NCI-H1092 treated with DMSO at 0.1 percent for 48 hours (cell line): ENCODE measurements at regions not wholly inside any gene's neighbourhood (a gene's known extent, or its start where the extent isn't known, plus 50 kb on each side); places are given as distances from the start of the nearest gene placed in this dataset.

Source experiments
- DNase-seq: peaks from one replicate; lab custom pipeline; 2025; lab: John Stamatoyannopoulos, UW

DNA sequence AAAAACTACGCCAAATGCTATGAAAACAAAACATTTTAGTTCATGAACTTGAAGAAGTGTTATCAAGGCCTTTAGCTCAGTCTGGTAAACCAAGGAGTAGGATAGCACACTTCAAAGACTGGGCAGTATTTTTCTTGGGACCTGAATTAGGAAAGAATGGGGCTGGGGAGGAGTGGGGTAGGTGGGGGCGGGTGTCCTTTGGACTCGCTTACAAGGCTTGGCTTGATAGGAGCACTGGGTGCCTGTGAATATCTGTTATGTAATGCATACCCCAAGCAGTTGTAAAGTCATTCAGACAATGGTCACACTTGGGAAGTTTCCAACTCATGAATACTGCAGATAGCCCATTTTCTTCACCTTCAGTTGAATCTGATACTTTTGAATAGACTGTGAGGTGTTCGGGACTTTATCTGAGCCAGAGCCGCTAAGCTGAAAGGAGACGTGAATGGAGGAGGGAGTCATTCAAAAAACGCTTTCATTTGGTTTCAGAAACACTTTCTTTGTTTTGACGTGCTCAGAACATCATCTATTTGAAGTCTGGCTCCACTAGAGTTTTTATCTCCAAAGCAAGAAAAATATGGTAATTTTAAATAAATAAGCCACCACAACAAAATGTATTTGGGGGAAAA, 70.1 kb upstream of the FAM204A start:
- no peak for DNase-seq

DNA sequence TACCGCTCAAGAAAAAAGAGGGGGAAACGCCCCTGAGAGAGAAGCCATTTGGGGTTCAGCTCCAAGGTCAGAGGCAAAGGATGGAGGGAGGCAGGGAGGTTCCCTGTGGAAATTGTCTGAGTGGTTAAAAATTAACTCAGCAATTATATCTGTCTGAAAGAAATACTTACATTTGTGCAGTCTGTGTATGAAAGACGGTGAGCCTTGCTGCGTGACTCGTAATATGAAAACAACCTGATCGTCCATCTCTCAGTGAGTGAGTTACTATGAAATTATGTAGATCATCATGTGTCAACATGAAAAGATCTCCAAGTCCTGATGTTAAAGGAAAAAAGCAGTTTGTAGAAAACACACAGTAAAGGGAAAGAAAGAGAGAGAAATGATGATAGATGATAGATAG, 67.2 kb upstream of the FAM204A start:
- DNase-seq = no peak

DNA sequence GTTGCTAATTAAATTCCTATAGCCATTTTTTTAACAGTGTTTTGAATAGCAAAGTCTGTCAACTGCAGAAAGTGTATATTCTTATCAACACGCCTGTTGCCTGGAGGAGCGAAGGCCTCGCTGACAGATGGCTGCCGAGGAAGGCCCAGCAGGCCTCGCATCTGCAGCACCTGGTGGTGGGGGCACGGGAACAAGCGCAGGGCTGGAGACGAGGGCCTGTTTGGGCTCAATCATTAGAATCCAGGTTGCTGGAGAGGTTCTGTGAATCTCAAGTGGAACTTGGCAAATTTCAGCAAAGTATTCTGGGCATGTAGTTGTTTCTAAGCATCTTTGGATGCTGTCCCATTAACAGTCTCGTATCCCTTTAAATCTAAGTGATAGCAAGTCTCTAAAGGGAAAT, 66.1 kb upstream of the FAM204A start:
- no peak for DNase-seq

GRCh38 chr10:118407777-118408176, 65.7 kb upstream of the FAM204A start:
- no peak for DNase-seq

- DNase-seq = no peak
Measured at GRCh38 chr10:118407026-118407425, 64.9 kb upstream of the FAM204A start.

GRCh38 chr10:118405928-118406327, 63.8 kb upstream of the FAM204A start:
- DNase-seq = no peak

DNA sequence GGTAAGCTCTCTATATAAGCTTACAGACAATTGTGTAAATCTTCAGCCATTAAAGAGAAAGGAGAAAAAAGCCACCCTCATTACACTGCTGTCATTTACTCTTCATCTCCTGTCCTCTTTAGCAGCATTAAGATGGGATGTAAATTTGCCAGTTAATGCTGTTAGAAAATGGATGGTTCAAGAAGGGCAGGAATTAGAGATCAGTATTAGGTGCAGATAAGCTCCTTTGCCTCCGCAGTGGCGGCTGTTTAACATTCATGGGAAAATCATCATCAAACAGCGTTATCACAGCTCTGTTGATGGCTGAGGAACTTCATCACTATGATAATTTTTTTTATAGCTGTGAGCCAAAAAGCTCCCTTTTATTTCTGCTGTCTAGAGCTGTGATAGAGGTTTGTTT, 61.8 kb upstream of the FAM204A start:
- no peak for DNase-seq

- DNase-seq = no peak
Measured at GRCh38 chr10:118401708-118402193, 59.6 kb upstream of the FAM204A start.

GRCh38 chr10:118397391-118397790, 55.3 kb upstream of the FAM204A start:
- DNase-seq = no peak

GRCh38 chr10:118395947-118396346, 53.8 kb upstream of the FAM204A start:
- no peak for DNase-seq

- no peak for DNase-seq
Measured at GRCh38 chr10:118394301-118395200, 52.4 kb upstream of the FAM204A start.

DNA sequence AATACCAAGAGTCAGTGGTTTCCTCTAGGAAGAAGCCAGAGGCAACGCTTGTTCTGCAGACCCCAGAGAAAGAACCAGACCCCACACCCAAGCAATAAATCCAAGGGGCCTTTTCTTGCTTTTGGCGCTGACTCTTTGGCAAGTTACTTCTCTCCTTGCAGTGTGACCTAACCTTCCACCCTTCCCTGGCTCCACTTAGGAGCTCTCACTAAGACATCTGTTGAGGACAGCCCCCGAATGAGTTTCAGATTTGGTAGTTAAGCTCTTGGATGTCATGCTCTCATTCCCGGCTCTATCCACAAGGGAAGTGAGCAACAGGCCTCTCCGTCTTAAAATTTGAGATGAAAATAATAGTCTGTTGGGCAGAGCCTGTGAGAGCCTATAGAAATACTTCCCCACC, 50.6 kb upstream of the FAM204A start:
- no peak for DNase-seq
